GM06990 (cell line): ENCODE measurements at regions not wholly inside any gene's neighbourhood (a gene's known extent, or its start where the extent isn't known, plus 50 kb on each side); places are given as distances from the start of the nearest gene placed in this dataset.

Source experiments
- DNase-seq: peaks from one replicate; pipeline ENCODE4 v3.0.0-alpha.2; 2011; ENCODE audit not compliant: insufficient read length; ENCODE audit errors: extremely low read depth
- H3K27me3 ChIP-seq: replicated peaks from 2 replicates; pipeline ENCODE4 v1.6.0; 2011; ENCODE audit warnings: low read length; ENCODE audit not compliant: control insufficient read depth, insufficient read depth
- H3K36me3 ChIP-seq: 2 replicates; pipeline ENCODE4 v1.5.1; 2011; ENCODE audit warnings: low read length; ENCODE audit not compliant: control insufficient read depth, insufficient read depth
- H3K4me3 ChIP-seq: replicated peaks from 2 replicates; pipeline ENCODE4 v1.5.1; 2011; ENCODE audit warnings: low read depth, mild to moderate bottlenecking, control low read depth, low read length
- TF ChIP-seq, protein P1 (sequence below): IDR thresholded peaks from 2 replicates; pipeline ENCODE4 v1.5.1; 2011; ENCODE audit warnings: low read length, control low read depth, mild to moderate bottlenecking, inconsistent platforms; ENCODE audit not compliant: insufficient read depth, poor library complexity, severe bottlenecking

DNA sequence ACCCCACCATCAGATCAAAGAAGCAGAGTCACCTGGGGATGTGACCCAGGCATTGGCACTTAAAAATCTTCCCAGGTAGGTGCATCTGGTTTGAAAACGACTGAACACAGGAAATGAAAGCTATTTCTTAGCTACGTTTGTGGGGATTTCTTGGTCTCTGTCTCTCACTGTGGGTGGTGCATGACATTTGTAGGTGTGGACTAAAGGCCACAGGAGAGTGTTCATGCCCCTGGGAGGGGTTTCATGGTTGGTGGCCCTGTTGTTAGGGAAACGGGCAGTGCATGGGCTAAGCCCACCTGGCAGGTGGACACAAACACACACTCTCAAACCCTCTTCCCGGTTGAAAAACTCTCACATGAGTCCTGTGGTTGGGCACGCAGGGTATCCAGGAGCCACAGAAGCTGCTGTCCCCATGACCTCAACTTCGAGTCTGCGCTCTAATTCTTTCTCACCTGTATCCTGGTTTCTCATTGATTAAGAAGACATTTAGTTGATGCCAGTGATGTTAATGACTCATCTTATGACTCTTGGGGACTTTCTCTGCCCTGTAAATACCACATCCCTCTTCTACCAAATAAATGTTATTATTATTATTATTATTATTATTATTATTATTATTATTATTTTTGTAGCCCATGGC lies 119.4 kb downstream of the MRPS6 start:
- TF ChIP-seq, protein P1, sequence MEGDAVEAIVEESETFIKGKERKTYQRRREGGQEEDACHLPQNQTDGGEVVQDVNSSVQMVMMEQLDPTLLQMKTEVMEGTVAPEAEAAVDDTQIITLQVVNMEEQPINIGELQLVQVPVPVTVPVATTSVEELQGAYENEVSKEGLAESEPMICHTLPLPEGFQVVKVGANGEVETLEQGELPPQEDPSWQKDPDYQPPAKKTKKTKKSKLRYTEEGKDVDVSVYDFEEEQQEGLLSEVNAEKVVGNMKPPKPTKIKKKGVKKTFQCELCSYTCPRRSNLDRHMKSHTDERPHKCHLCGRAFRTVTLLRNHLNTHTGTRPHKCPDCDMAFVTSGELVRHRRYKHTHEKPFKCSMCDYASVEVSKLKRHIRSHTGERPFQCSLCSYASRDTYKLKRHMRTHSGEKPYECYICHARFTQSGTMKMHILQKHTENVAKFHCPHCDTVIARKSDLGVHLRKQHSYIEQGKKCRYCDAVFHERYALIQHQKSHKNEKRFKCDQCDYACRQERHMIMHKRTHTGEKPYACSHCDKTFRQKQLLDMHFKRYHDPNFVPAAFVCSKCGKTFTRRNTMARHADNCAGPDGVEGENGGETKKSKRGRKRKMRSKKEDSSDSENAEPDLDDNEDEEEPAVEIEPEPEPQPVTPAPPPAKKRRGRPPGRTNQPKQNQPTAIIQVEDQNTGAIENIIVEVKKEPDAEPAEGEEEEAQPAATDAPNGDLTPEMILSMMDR, result no peak
- DNase-seq, result peak; percentile 27
- H3K27me3 ChIP-seq, result no peaks in the 10 kb centered on the region
- H3K4me3 ChIP-seq, result no peak overlapping the region
- H3K36me3 ChIP-seq, result no peaks in the 10 kb centered on the region

DNA sequence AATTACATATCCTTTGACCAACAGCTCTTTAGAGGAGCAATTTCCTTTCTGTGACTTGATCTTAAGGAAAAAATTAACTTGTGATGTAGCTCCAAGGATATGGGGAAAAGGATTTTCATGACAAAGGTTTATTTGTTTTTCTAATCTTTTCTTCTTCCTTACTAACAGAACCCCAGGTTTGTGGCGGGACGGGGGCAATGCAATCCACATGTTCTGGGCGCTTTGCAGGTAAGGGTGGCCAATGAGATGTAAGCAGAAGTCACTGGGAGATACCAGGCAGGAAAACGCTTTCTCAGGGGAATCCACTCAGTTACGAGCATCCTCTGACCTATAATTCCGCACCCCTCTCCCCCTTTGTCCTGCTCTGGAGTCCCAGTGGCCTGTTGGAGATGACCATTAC lies 122.0 kb downstream of the MRPS6 start:
- Histone ChIP-seq H3K4me3 (no peak overlapping the region), H3K27me3 (no peaks in the 10 kb centered on the region), H3K36me3 (no peaks in the 10 kb centered on the region)
- DNase-seq, result no peak
- TF ChIP-seq, protein P1, result no peak

DNA sequence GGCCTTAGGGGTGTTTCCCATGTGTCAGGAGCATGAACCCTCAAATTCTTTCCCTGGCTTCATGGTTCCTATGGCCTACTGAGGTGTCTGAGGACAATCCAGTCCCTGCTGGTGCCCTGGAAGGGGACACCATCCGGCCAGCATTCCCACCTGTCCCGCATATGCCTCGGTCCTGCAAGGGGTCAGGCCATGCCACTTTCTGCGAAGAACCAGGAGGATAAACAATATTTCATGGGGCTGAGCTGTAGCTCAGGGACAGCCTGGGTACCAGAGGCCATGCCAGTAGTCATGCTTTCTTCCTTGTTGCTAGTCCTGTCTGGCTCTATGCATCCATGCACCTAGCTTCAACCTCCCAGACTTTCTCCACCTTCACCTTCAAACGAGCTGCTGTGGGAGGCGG lies 123.6 kb downstream of the MRPS6 start:
- TF ChIP-seq, protein P1, result no peak
- H3K27me3 ChIP-seq, result no peaks in the 10 kb centered on the region
- DNase-seq, result no peak
- H3K36me3 ChIP-seq, result no peaks in the 10 kb centered on the region
- H3K4me3 ChIP-seq, result no peak overlapping the region

DNA sequence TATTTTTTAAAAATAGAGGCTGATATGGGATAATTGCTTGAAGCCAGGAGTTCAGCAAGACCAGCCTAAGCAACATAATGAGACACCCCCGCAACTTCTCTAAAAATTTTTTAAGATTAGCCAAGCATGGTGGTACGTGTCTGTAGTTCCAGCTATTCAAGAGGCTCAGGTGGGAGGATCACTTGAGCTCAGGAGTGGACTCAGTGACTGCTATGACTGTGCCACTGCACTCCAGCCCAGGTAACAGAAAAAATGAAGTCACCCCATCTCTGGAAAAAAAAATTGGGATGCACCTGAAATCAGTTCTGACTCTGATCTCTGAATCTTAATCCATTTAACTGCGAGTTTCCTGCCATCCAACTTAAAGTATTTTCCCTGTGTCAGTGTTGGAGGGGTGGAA lies 124.2 kb downstream of the MRPS6 start:
- H3K4me3 ChIP-seq, result no peak overlapping the region
- H3K36me3 ChIP-seq, result no peaks in the 10 kb centered on the region
- TF ChIP-seq, protein P1, result no peak
- H3K27me3 ChIP-seq, result no peaks in the 10 kb centered on the region
- no peak for DNase-seq

DNA sequence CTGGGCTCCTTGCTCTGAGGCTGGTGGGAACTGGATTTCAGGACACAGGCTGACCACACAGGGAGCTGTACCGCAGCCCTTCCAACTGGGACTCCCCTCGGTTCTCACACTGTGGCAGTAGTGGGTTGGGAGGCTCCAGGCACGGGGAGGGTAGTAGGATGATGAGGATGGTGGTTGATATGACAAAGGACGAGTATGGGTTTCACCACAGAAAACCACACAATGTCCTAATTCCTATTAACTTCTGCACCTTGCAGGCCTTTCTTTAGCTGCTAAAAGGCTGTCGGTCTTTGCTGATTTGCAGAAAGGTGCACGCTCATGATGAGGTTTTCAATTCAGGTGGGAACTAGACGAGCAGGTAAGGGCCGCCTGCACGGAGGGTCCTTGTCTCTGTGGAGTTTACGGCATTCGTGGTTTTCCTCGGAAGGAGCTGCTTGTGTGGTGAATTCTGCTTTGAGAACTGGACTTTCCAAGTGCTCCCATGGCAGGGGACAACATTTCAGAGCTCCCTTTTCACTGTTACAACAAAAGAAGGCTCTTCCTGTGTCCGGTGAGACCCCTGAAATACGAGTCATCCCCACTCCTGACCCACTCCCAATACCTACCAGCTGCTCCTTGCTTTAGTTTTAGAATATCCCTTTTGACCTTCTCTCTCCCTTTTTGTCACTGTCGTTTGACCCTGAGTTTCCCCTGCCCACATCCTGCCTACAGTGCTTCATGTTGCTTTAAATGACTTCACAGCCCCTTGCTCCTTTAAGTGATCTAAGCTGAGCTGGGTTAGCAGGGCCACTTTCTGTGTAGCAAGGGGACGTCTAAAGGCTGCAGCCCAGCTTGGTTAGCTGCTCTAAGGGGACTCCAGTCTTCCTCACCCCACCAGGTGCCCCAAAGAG lies 125.1 kb downstream of the MRPS6 start:
- TF ChIP-seq, protein P1, result no peak
- DNase-seq, result no peak
- H3K27me3 ChIP-seq, result no peaks in the 10 kb centered on the region
- no peak overlapping the region for H3K4me3 ChIP-seq
- no peaks in the 10 kb centered on the region for H3K36me3 ChIP-seq
